ENCODE measurements at regions not wholly inside any gene's neighbourhood (a gene's known extent, or its start where the extent isn't known, plus 50 kb on each side); places are given as distances from the start of the nearest gene placed in this dataset.
"Not testable (repeated sequence)": the region's sequence is repeated elsewhere in the genome, so short reads cannot be mapped to it uniquely, and the experiment has no call there.

- no peak for TF ChIP-seq CTCF (conservative IDR thresholded peaks at IDR 0.05 in 1 of 2, IDR thresholded peaks at IDR 0.05 in 1 of 2; ENCODE audit: low read depth in 1 of 2, low read length in 2 of 2)
- no peak for TF ChIP-seq EZH2 (IDR thresholded peaks at IDR 0.05; ENCODE audit: low read length, missing control alignments)
- Histone ChIP-seq H3K36me3 (ENCODE audit: control insufficient read depth, insufficient read depth, low read length) (no peaks in the 10 kb centered on the region), H3K9me3 (ENCODE audit: control insufficient read depth, insufficient read depth, low read depth, low read length) (no peaks in the 10 kb centered on the region), H3K4me2 (ENCODE audit: extremely low read depth, insufficient read depth, low read length) (no peak overlapping the region), H3K4me3 (replicated peaks in 1 of 4; ENCODE audit: control extremely low read depth in 1 of 4, insufficient read depth in 1 of 4, low read depth in 3 of 4, low read length in 4 of 4) (no peak overlapping the region), H3K79me2 (ENCODE audit: control insufficient read depth, insufficient read depth, low read length) (no peaks in the 10 kb centered on the region), H3K27me3 (ENCODE audit: control insufficient read depth, insufficient read depth, low read length) (no peaks in the 10 kb centered on the region), H2AFZ (ENCODE audit: low read length) (no peak overlapping the region), H4K20me1 (ENCODE audit: control insufficient read depth, extremely low read depth, insufficient read depth, low read length) (no peaks in the 10 kb centered on the region), H3K27ac (ENCODE audit: insufficient read depth, low read length) (no peak overlapping the region), H3K9ac (ENCODE audit: insufficient read depth, low read length) (no peak overlapping the region), H3K4me1 (ENCODE audit: control insufficient read depth, extremely low read depth, insufficient read depth, low read length) (no peaks in the 10 kb centered on the region)
- peak; percentile 28 to 68 for DNase-seq (ENCODE audit: low read depth in 2 of 2)
These were observed 155.1 kb downstream of the OR13A1 start for GRCh38 chr10:45160271-45160670.

GRCh38 chr10:45163315-45163975, 152.0 kb downstream of the OR13A1 start:
- H4K20me1 ChIP-seq (ENCODE audit: control insufficient read depth, extremely low read depth, insufficient read depth, low read length), result no peaks in the 10 kb centered on the region
- no peak for DNase-seq (ENCODE audit: low read depth in 2 of 2)
- no peak overlapping the region for H3K4me2 ChIP-seq (ENCODE audit: extremely low read depth, insufficient read depth, low read length)
- no peaks in the 10 kb centered on the region for H3K4me1 ChIP-seq (ENCODE audit: control insufficient read depth, extremely low read depth, insufficient read depth, low read length)
- H3K27ac ChIP-seq (ENCODE audit: insufficient read depth, low read length), result no peak overlapping the region
- H3K36me3 ChIP-seq (ENCODE audit: control insufficient read depth, insufficient read depth, low read length), result no peaks in the 10 kb centered on the region
- no peak overlapping the region for H3K4me3 ChIP-seq (replicated peaks in 1 of 4; ENCODE audit: control extremely low read depth in 1 of 4, insufficient read depth in 1 of 4, low read depth in 3 of 4, low read length in 4 of 4)
- no peaks in the 10 kb centered on the region for H3K27me3 ChIP-seq (ENCODE audit: control insufficient read depth, insufficient read depth, low read length)
- H2AFZ ChIP-seq (ENCODE audit: low read length), result no peak overlapping the region
- no peaks in the 10 kb centered on the region for H3K79me2 ChIP-seq (ENCODE audit: control insufficient read depth, insufficient read depth, low read length)
- no peak for TF ChIP-seq CTCF (conservative IDR thresholded peaks at IDR 0.05 in 1 of 2, IDR thresholded peaks at IDR 0.05 in 1 of 2; ENCODE audit: low read depth in 1 of 2, low read length in 2 of 2)
- no peak for TF ChIP-seq EZH2 (IDR thresholded peaks at IDR 0.05; ENCODE audit: low read length, missing control alignments)
- no peaks in the 10 kb centered on the region for H3K9me3 ChIP-seq (ENCODE audit: control insufficient read depth, insufficient read depth, low read depth, low read length)
- H3K9ac ChIP-seq (ENCODE audit: insufficient read depth, low read length), result no peak overlapping the region

- not testable (repeated sequence) for H3K4me1 ChIP-seq (ENCODE audit: control insufficient read depth, extremely low read depth, insufficient read depth, low read length); H3K27ac ChIP-seq (ENCODE audit: insufficient read depth, low read length); DNase-seq (ENCODE audit: low read depth in 2 of 2); H3K27me3 ChIP-seq (ENCODE audit: control insufficient read depth, insufficient read depth, low read length); H3K4me3 ChIP-seq (replicated peaks in 1 of 4; ENCODE audit: control extremely low read depth in 1 of 4, insufficient read depth in 1 of 4, low read depth in 3 of 4, low read length in 4 of 4); H2AFZ ChIP-seq (ENCODE audit: low read length); H3K79me2 ChIP-seq (ENCODE audit: control insufficient read depth, insufficient read depth, low read length); H3K4me2 ChIP-seq (ENCODE audit: extremely low read depth, insufficient read depth, low read length); H4K20me1 ChIP-seq (ENCODE audit: control insufficient read depth, extremely low read depth, insufficient read depth, low read length); H3K9me3 ChIP-seq (ENCODE audit: control insufficient read depth, insufficient read depth, low read depth, low read length); H3K9ac ChIP-seq (ENCODE audit: insufficient read depth, low read length); H3K36me3 ChIP-seq (ENCODE audit: control insufficient read depth, insufficient read depth, low read length)
These were observed 139.8 kb downstream of the OR13A1 start for GRCh38 chr10:45175520-45176118.

All from fibroblast of lung (primary cell).